ENCODE measurements at regions not wholly inside any gene's neighbourhood (a gene's known extent, or its start where the extent isn't known, plus 50 kb on each side); places are given as distances from the start of the nearest gene placed in this dataset.

DNA sequence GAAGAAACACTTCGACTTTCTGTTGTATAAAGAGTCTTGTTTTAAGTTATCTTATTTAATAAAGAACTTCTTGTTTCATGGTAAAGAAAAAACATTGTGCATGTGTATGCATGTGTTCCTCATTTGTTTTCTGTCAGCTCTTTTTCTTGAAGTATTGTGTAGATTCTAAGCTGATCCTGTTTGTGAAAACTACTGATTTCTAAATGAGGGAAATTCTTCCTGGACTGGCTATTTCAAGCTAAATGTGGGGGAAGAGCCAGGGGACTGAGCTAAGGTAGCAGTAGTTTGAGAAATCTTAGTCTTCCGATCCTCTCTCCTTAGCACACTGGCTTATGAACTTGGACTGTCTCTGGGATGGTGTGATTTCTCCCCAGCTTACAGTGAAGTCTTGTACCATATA is 56.4 kb upstream of the RBMS1 start:
- no peak for TF ChIP-seq CTCF (IDR thresholded peaks at IDR 0.05)

DNA sequence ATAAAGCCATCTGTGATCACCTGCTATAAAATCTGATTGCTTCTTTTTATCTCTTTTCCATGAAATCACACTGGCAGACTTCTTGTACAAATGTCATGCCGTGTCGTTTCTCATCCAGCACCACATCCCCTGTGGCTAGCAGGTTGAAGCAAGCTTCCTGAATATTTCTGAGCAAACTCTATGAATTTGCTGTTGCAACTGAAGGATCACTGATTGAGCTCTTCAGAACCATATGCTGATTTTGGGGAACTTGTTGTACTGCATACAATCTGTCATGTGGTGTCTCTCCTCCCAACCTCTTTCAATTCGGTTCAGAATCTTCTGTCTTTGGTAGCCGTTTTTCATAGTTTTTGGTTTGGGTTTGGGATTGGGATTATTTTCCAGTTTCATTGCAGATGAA is 57.7 kb upstream of the RBMS1 start:
- Mint-ChIP-seq H3K9me3 (peaks cover 5% of the 10 kb centered on the region), H3K36me3 (ENCODE audit: low read depth) (no peaks in the 10 kb centered on the region), H3K4me3 (no peak overlapping the region), H3K27me3 (ENCODE audit: low read depth, poor library complexity) (no peaks in the 10 kb centered on the region), H3K4me1 (no peaks in the 10 kb centered on the region), H3K27ac (no peak overlapping the region)
- no peak for TF ChIP-seq CTCF (IDR thresholded peaks at IDR 0.05)
- no peak for DNase-seq

More for the DNA sequence above, 56.4 kb upstream of the RBMS1 start:
- H3K4me3 Mint-ChIP-seq: no peak overlapping the region
- no peaks in the 10 kb centered on the region for H3K4me1 Mint-ChIP-seq
- H3K36me3 Mint-ChIP-seq (ENCODE audit: low read depth): no peaks in the 10 kb centered on the region
- peaks cover 4% of the 10 kb centered on the region for H3K9me3 Mint-ChIP-seq
- H3K27me3 Mint-ChIP-seq (ENCODE audit: low read depth, poor library complexity): no peaks in the 10 kb centered on the region
- DNase-seq: no peak
- H3K27ac Mint-ChIP-seq: no peak overlapping the region

DNA sequence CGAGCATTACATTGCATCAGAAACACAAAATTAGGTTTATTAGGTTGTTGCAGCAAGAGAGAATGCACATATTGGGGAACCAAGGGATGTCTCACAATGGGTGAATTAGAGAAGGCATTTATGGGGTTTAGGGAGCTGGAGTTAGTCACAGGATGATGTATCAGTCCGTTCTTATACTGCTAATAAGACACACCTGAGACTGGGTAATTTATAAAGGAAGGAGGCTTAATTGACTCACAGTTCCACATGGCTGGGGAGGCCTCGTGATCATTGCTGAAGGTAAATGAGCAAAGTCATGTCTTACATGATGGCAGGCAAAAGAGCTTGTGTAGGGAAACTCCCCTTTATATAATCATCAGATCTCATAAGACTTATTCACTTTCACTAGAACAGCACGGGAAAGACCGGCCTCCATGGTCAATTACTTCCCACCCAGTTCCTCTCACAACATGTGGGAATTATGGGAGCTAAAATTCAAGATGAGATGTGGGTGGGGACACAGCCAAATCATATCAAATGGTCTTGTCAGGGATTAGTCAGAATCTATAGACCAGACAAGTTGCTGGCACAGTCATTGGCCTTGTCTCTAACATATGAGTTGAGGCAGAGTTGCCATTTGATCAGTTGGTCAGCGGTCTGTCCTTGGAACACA is 61.9 kb upstream of the RBMS1 start:
- no peak overlapping the region for H3K27ac Mint-ChIP-seq
- no peaks in the 10 kb centered on the region for H3K4me1 Mint-ChIP-seq
- no peaks in the 10 kb centered on the region for H3K36me3 Mint-ChIP-seq (ENCODE audit: low read depth)
- no peak for TF ChIP-seq CTCF (IDR thresholded peaks at IDR 0.05)
- no peaks in the 10 kb centered on the region for H3K27me3 Mint-ChIP-seq (ENCODE audit: low read depth, poor library complexity)
- no peak for DNase-seq
- H3K9me3 Mint-ChIP-seq: peaks cover 20% of the 10 kb centered on the region
- no peak overlapping the region for H3K4me3 Mint-ChIP-seq

GRCh38 chr2:160557903-160558302 is 64.3 kb upstream of the RBMS1 start:
- H3K36me3 Mint-ChIP-seq (ENCODE audit: low read depth): no peaks in the 10 kb centered on the region
- H3K27ac Mint-ChIP-seq: no peak overlapping the region
- no peak for TF ChIP-seq CTCF (IDR thresholded peaks at IDR 0.05)
- H3K9me3 Mint-ChIP-seq: peaks cover 20% of the 10 kb centered on the region
- no peaks in the 10 kb centered on the region for H3K27me3 Mint-ChIP-seq (ENCODE audit: low read depth, poor library complexity)
- no peaks in the 10 kb centered on the region for H3K4me1 Mint-ChIP-seq
- no peak for DNase-seq
- H3K4me3 Mint-ChIP-seq: no peak overlapping the region

GRCh38 chr2:160558531-160558930 is 64.9 kb upstream of the RBMS1 start:
- no peak for TF ChIP-seq CTCF (IDR thresholded peaks at IDR 0.05)
- Mint-ChIP-seq H3K27ac (no peak overlapping the region), H3K36me3 (ENCODE audit: low read depth) (no peaks in the 10 kb centered on the region), H3K4me1 (no peaks in the 10 kb centered on the region), H3K4me3 (no peak overlapping the region), H3K9me3 (peaks cover 20% of the 10 kb centered on the region), H3K27me3 (ENCODE audit: low read depth, poor library complexity) (no peaks in the 10 kb centered on the region)
- no peak for DNase-seq

GRCh38 chr2:160561551-160562295 is 68.1 kb upstream of the RBMS1 start:
- Mint-ChIP-seq H3K4me3 (no peak overlapping the region), H3K4me1 (no peaks in the 10 kb centered on the region), H3K27me3 (ENCODE audit: low read depth, poor library complexity) (peaks cover 3% of the 10 kb centered on the region), H3K27ac (no peak overlapping the region), H3K36me3 (ENCODE audit: low read depth) (no peaks in the 10 kb centered on the region), H3K9me3 (peaks cover 14% of the 10 kb centered on the region)
- DNase-seq: no peak
- TF ChIP-seq CTCF (IDR thresholded peaks at IDR 0.05): no peak

Measured in nephron progenitor cell (in vitro differentiated cells).